ENCODE measurements at regions not wholly inside any gene's neighbourhood (a gene's known extent, or its start where the extent isn't known, plus 50 kb on each side); places are given as distances from the start of the nearest gene placed in this dataset.

DNA sequence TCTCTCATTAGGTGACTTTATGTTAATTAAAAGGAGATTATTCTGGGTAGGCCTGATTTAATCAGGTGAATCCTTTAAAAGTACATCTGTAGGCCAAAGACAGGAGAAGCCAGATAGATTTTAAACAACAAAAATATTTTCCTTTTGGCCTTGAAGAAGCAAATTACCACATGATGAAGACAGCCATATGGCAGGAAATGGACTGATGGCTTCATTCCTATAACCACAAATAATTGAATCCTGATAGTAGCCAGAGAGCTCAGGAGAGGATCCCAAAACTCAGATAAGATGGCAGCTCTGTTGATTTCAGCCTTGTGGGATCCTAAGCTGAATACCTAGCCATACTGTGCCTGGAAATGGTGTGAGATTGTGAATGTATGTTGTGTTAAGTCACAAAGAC is 66.1 kb upstream of the PRKX start:
- Histone ChIP-seq H3K9ac (ENCODE audit: low read depth in 1 of 2, low read length in 2 of 2) (no peak overlapping the region), H3K4me3 (ENCODE audit: low read depth in 1 of 3, low read length in 3 of 3) (no peak overlapping the region), H3K27me3 (ENCODE audit: control insufficient read depth in 4 of 4, insufficient read depth in 4 of 4, low read length in 3 of 4) (peaks cover 0 to 3% (median 0%) of the 10 kb centered on the region in 4 donors), H3K9me3 (ENCODE audit: control insufficient read depth in 4 of 4, low read length in 3 of 4) (no peaks in the 10 kb centered on the region), H3K27ac (ENCODE audit: low read depth in 1 of 2, low read length in 2 of 2) (no peak overlapping the region), H3K36me3 (ENCODE audit: control insufficient read depth in 4 of 4, insufficient read depth in 3 of 4, low read depth in 1 of 4, low read length in 3 of 4) (no peaks in the 10 kb centered on the region), H3K4me1 (ENCODE audit: control insufficient read depth in 4 of 4, insufficient read depth in 4 of 4, low read length in 3 of 4) (no peaks in the 10 kb centered on the region)
- TF ChIP-seq, protein P1, sequence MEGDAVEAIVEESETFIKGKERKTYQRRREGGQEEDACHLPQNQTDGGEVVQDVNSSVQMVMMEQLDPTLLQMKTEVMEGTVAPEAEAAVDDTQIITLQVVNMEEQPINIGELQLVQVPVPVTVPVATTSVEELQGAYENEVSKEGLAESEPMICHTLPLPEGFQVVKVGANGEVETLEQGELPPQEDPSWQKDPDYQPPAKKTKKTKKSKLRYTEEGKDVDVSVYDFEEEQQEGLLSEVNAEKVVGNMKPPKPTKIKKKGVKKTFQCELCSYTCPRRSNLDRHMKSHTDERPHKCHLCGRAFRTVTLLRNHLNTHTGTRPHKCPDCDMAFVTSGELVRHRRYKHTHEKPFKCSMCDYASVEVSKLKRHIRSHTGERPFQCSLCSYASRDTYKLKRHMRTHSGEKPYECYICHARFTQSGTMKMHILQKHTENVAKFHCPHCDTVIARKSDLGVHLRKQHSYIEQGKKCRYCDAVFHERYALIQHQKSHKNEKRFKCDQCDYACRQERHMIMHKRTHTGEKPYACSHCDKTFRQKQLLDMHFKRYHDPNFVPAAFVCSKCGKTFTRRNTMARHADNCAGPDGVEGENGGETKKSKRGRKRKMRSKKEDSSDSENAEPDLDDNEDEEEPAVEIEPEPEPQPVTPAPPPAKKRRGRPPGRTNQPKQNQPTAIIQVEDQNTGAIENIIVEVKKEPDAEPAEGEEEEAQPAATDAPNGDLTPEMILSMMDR (IDR thresholded peaks at IDR 0.05; ENCODE audit: low read depth, low read length, missing input control) = no peak
- TF ChIP-seq, protein P2, sequence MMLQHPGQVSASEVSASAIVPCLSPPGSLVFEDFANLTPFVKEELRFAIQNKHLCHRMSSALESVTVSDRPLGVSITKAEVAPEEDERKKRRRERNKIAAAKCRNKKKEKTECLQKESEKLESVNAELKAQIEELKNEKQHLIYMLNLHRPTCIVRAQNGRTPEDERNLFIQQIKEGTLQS (IDR thresholded peaks at IDR 0.05) = no peak
- TF ChIP-seq RXRA (IDR thresholded peaks at IDR 0.05) (no peak), GABPA (IDR thresholded peaks at IDR 0.05 in 1 of 2, conservative IDR thresholded peaks at IDR 0.05 in 1 of 2) (no peak), EGR1 (IDR thresholded peaks at IDR 0.05; ENCODE audit: low read depth in 2 of 2) (no peak), NR2F2 (IDR thresholded peaks at IDR 0.05) (no peak), JUND (IDR thresholded peaks at IDR 0.05) (no peak), SP1 (IDR thresholded peaks at IDR 0.05) (no peak), HNF4A (conservative IDR thresholded peaks at IDR 0.05) (no peak), HNF4G (IDR thresholded peaks at IDR 0.05) (no peak)
- TF ChIP-seq, protein P3, sequence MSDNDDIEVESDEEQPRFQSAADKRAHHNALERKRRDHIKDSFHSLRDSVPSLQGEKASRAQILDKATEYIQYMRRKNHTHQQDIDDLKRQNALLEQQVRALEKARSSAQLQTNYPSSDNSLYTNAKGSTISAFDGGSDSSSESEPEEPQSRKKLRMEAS (IDR thresholded peaks at IDR 0.05) = no peak
- TF ChIP-seq, protein P4, sequence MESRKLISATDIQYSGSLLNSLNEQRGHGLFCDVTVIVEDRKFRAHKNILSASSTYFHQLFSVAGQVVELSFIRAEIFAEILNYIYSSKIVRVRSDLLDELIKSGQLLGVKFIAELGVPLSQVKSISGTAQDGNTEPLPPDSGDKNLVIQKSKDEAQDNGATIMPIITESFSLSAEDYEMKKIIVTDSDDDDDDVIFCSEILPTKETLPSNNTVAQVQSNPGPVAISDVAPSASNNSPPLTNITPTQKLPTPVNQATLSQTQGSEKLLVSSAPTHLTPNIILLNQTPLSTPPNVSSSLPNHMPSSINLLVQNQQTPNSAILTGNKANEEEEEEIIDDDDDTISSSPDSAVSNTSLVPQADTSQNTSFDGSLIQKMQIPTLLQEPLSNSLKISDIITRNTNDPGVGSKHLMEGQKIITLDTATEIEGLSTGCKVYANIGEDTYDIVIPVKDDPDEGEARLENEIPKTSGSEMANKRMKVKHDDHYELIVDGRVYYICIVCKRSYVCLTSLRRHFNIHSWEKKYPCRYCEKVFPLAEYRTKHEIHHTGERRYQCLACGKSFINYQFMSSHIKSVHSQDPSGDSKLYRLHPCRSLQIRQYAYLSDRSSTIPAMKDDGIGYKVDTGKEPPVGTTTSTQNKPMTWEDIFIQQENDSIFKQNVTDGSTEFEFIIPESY (IDR thresholded peaks at IDR 0.05) = no peak
- no peak for DNase-seq (ENCODE audit: low spot score)

DNA sequence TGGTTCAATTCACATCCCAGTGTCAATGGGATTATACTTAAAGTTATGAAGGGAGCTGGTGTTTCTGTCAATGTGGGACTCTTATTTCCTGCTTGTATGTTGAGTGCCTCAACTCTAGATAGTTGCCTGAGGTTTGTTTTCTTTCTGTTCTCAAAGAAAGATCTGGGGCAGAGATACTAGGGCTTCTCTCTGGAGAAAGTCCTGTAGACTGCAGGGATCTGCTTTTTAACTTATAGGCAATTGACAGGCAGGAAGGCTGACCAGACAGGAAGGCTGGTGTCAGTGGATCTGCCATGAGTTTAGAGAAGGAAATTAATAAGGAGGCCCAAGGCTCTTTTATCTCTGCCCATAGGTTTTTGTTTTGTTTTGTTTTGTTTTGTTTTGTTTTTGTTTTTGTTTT is 64.0 kb upstream of the PRKX start:
- Histone ChIP-seq H3K36me3 (ENCODE audit: control insufficient read depth in 4 of 4, insufficient read depth in 3 of 4, low read depth in 1 of 4, low read length in 3 of 4) (no peaks in the 10 kb centered on the region), H3K9me3 (ENCODE audit: control insufficient read depth in 4 of 4, low read length in 3 of 4) (no peaks in the 10 kb centered on the region), H3K4me3 (ENCODE audit: low read depth in 1 of 3, low read length in 3 of 3) (no peak overlapping the region)

DNA sequence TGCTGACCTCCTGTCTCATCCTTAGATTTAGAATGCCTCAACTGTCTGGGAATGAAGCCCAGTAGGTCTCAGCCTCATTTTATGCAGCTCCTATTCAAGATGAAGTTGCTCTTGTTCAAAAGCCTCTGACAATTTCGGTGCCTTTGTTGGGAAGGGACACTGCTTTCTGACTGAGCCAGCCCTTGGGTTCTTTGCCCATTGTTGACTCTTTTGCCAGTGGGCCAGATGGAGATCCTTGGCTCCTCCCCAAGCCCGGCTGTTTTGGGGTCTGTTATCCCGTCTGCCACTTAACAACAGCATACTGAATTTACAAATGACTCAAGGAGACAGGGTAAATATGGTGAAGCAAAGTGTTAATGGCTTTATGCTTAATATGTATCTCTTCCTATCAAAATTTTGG is 58.3 kb upstream of the PRKX start:
- no peak overlapping the region for H3K27ac ChIP-seq (ENCODE audit: low read depth in 1 of 2, low read length in 2 of 2)
- H3K9ac ChIP-seq (ENCODE audit: low read depth in 1 of 2, low read length in 2 of 2) = no peak overlapping the region
- H3K4me1 ChIP-seq (ENCODE audit: control insufficient read depth in 4 of 4, insufficient read depth in 4 of 4, low read length in 3 of 4) = no peaks in the 10 kb centered on the region
- H3K9me3 ChIP-seq (ENCODE audit: control insufficient read depth in 4 of 4, low read length in 3 of 4) = no peaks in the 10 kb centered on the region
- TF ChIP-seq HNF4G (IDR thresholded peaks at IDR 0.05) (no peak), TAF1 (conservative IDR thresholded peaks at IDR 0.05) (no peak), FOXA1 (IDR thresholded peaks at IDR 0.05) (no peak), FOXA2 (IDR thresholded peaks at IDR 0.05) (no peak)
- H3K4me3 ChIP-seq (ENCODE audit: low read depth in 1 of 3, low read length in 3 of 3) = no peak overlapping the region
- H3K27me3 ChIP-seq (ENCODE audit: control insufficient read depth in 4 of 4, insufficient read depth in 4 of 4, low read length in 3 of 4) = no peaks in the 10 kb centered on the region
- H3K36me3 ChIP-seq (ENCODE audit: control insufficient read depth in 4 of 4, insufficient read depth in 3 of 4, low read depth in 1 of 4, low read length in 3 of 4) = no peaks in the 10 kb centered on the region
- 56% methylated on average over 3 of the region's 3 CpGs for WGBS
- no peak for DNase-seq (ENCODE audit: low spot score)

More for the DNA sequence above, 64.0 kb upstream of the PRKX start:
- H3K4me1 ChIP-seq (ENCODE audit: control insufficient read depth in 4 of 4, insufficient read depth in 4 of 4, low read length in 3 of 4) = no peaks in the 10 kb centered on the region
- no peak for TF ChIP-seq SP1 (IDR thresholded peaks at IDR 0.05)
- H3K27ac ChIP-seq (ENCODE audit: low read depth in 1 of 2, low read length in 2 of 2) = no peak overlapping the region
- no peak overlapping the region for H3K9ac ChIP-seq (ENCODE audit: low read depth in 1 of 2, low read length in 2 of 2)
- peaks cover 0 to 3% (median 0%) of the 10 kb centered on the region in 4 donors for H3K27me3 ChIP-seq (ENCODE audit: control insufficient read depth in 4 of 4, insufficient read depth in 4 of 4, low read length in 3 of 4)
- no peak for DNase-seq (ENCODE audit: low spot score)

Data from liver (tissue), 8 donors.